ENCODE measurements at regions not wholly inside any gene's neighbourhood (a gene's known extent, or its start where the extent isn't known, plus 50 kb on each side); places are given as distances from the start of the nearest gene placed in this dataset.
"Not testable (repeated sequence)": the region's sequence is repeated elsewhere in the genome, so short reads cannot be mapped to it uniquely, and the experiment has no call there.

GRCh38 chr3:110362751-110363150, 708.9 kb upstream of the NECTIN3 start:
- no peak for DNase-seq (ENCODE audit: extremely low spot score)
- POLR2A ChIA-PET, result no interaction called here
- TF ChIP-seq BHLHE40 (IDR thresholded peaks at IDR 0.05; ENCODE audit: borderline replicate concordance) (no peak), FOXM1 (IDR thresholded peaks at IDR 0.05; ENCODE audit: borderline replicate concordance) (no peak), FOXA1 (IDR thresholded peaks at IDR 0.05) (no peak), ARNT (IDR thresholded peaks at IDR 0.05) (no peak), NFRKB (IDR thresholded peaks at IDR 0.05) (no peak), SP1 (IDR thresholded peaks at IDR 0.05) (no peak), CTBP1 (IDR thresholded peaks at IDR 0.05; ENCODE audit: borderline replicate concordance) (no peak), HDGF (IDR thresholded peaks at IDR 0.05; ENCODE audit: borderline replicate concordance) (no peak), FOXK2 (IDR thresholded peaks at IDR 0.05) (no peak), ZNF384 (IDR thresholded peaks at IDR 0.05) (no peak), ELF4 (IDR thresholded peaks at IDR 0.05) (no peak), SUZ12 (IDR thresholded peaks at IDR 0.05) (no peak), L3MBTL2 (conservative IDR thresholded peaks at IDR 0.05) (no peak), TARDBP (IDR thresholded peaks at IDR 0.05) (no peak), LEF1 (IDR thresholded peaks at IDR 0.05; ENCODE audit: borderline replicate concordance) (no peak)
- TF ChIP-seq, protein P1, sequence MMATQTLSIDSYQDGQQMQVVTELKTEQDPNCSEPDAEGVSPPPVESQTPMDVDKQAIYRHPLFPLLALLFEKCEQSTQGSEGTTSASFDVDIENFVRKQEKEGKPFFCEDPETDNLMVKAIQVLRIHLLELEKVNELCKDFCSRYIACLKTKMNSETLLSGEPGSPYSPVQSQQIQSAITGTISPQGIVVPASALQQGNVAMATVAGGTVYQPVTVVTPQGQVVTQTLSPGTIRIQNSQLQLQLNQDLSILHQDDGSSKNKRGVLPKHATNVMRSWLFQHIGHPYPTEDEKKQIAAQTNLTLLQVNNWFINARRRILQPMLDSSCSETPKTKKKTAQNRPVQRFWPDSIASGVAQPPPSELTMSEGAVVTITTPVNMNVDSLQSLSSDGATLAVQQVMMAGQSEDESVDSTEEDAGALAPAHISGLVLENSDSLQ (IDR thresholded peaks at IDR 0.05), result no peak
- CTCF ChIA-PET, result no interaction called here

DNA sequence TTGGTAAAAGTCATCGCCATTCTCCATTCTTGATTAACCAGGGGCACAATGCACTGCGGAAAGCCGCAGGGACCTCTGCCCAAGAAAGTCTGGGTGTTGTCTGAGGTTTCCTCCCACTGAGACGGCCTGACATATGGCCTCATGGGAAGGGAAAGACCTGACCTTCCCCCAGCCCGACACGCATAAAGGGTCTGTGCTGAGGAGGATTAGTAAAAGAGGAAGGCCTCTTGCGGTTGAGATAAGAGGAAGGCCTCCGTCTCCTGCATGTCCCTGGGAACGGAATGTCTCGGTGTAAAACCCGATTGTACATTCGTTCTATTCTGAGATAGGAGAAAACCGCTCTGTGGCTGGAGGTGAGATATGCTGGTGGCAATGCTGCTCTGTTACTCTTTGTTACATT, 704.3 kb upstream of the NECTIN3 start:
- CTCF ChIA-PET, result interaction anchor here (0.7 kb wide), 1 partner anchor 62 kb away, joined by 4 read pairs; no protein-coding TSS in a partner anchor
- POLR2A ChIA-PET, result not testable (repeated sequence)

DNA sequence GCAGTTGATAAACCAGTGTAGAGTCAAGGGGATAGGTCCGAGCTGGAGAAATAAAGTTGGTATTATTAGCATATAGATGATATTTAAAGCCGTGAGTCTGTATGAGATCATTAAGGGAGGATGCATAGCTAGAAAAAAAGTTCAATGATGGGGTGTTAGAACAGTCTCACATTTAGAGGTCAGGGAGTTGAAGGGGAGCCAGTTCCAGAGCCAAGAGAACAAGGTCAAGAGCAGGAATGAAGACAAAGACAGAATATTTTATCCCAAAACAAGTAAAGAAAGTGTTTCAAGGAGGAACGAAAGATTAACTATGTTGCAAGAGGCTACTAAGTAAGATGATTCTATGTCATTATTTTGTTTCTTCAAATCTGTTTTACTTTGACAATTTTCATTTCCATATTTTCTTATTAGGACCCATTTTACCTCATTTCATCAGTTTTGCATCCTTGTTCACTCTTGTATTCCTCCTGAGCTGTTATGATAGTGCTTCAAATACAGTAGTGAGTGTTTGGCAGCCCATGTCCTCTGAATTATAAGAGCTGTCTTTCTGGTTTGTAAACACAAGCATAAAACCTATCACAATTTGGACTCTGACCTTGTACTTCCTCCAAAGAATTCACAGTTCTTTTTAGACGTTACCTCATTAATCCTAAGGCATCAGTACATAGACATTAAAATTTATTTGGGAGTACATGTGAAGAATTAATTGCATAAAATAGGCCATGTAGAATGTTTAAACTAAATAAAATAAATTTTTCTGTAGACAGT, 695.7 kb upstream of the NECTIN3 start:
- ChIA-PET CTCF (no interaction called here), POLR2A (no interaction called here)
- TF ChIP-seq L3MBTL2 (conservative IDR thresholded peaks at IDR 0.05) (no peak), ELF4 (IDR thresholded peaks at IDR 0.05) (no peak), LEF1 (IDR thresholded peaks at IDR 0.05; ENCODE audit: borderline replicate concordance) (no peak), ARNT (IDR thresholded peaks at IDR 0.05) (no peak), CTBP1 (IDR thresholded peaks at IDR 0.05; ENCODE audit: borderline replicate concordance) (no peak), TARDBP (IDR thresholded peaks at IDR 0.05) (no peak), SP1 (IDR thresholded peaks at IDR 0.05) (no peak), BHLHE40 (IDR thresholded peaks at IDR 0.05; ENCODE audit: borderline replicate concordance) (no peak), ZNF384 (IDR thresholded peaks at IDR 0.05) (no peak)
- TF ChIP-seq, protein P1 (IDR thresholded peaks at IDR 0.05), result no peak
- DNase-seq (ENCODE audit: extremely low spot score), result no peak

More for the DNA sequence above, 704.3 kb upstream of the NECTIN3 start:
- DNase-seq (ENCODE audit: extremely low spot score), result not testable (repeated sequence)

- TF ChIP-seq ELF4 (IDR thresholded peaks at IDR 0.05) (no peak), ARNT (IDR thresholded peaks at IDR 0.05) (no peak)
- TF ChIP-seq, protein P1 (IDR thresholded peaks at IDR 0.05), result no peak
- ChIA-PET POLR2A (no interaction called here), CTCF (no interaction called here)
- no peak for DNase-seq (ENCODE audit: extremely low spot score)
Observed at GRCh38 chr3:110378481-110378880, 693.1 kb upstream of the NECTIN3 start.

GRCh38 chr3:110381992-110382391, 689.6 kb upstream of the NECTIN3 start:
- POLR2A ChIA-PET, result no interaction called here
- no peak for TF ChIP-seq FOXM1 (IDR thresholded peaks at IDR 0.05; ENCODE audit: borderline replicate concordance)
- no peak for TF ChIP-seq SP1 (IDR thresholded peaks at IDR 0.05)
- no peak for TF ChIP-seq FOXA1 (IDR thresholded peaks at IDR 0.05)
- no peak for TF ChIP-seq L3MBTL2 (conservative IDR thresholded peaks at IDR 0.05)
- no peak for TF ChIP-seq LEF1 (IDR thresholded peaks at IDR 0.05; ENCODE audit: borderline replicate concordance)
- no peak for TF ChIP-seq NFRKB (IDR thresholded peaks at IDR 0.05)
- no peak for TF ChIP-seq ARNT (IDR thresholded peaks at IDR 0.05)
- TF ChIP-seq TARDBP (IDR thresholded peaks at IDR 0.05), result no peak
- no peak for TF ChIP-seq BHLHE40 (IDR thresholded peaks at IDR 0.05; ENCODE audit: borderline replicate concordance)
- TF ChIP-seq, protein P1 (IDR thresholded peaks at IDR 0.05), result no peak
- no peak for TF ChIP-seq HDGF (IDR thresholded peaks at IDR 0.05; ENCODE audit: borderline replicate concordance)
- TF ChIP-seq FOXK2 (IDR thresholded peaks at IDR 0.05), result no peak
- no peak for TF ChIP-seq ZNF384 (IDR thresholded peaks at IDR 0.05)
- TF ChIP-seq ELF4 (IDR thresholded peaks at IDR 0.05), result no peak
- no peak for TF ChIP-seq SUZ12 (IDR thresholded peaks at IDR 0.05)
- TF ChIP-seq CTBP1 (IDR thresholded peaks at IDR 0.05; ENCODE audit: borderline replicate concordance), result no peak
- DNase-seq (ENCODE audit: extremely low spot score), result no peak
- CTCF ChIA-PET, result no interaction called here

GRCh38 chr3:110383356-110383755, 688.3 kb upstream of the NECTIN3 start:
- CTCF ChIA-PET, result no interaction called here
- no peak for DNase-seq (ENCODE audit: extremely low spot score)
- POLR2A ChIA-PET, result no interaction called here
- no peak for TF ChIP-seq SUZ12 (IDR thresholded peaks at IDR 0.05)
- no peak for TF ChIP-seq SP1 (IDR thresholded peaks at IDR 0.05)
- TF ChIP-seq BHLHE40 (IDR thresholded peaks at IDR 0.05; ENCODE audit: borderline replicate concordance), result no peak

Data from HEK293T (cell line).